BJ (cell line): ENCODE measurements at regions not wholly inside any gene's neighbourhood (a gene's known extent, or its start where the extent isn't known, plus 50 kb on each side); places are given as distances from the start of the nearest gene placed in this dataset.
"Not testable (repeated sequence)": the region's sequence is repeated elsewhere in the genome, so short reads cannot be mapped to it uniquely, and the experiment has no call there.

Experiments
- CTCF ChIA-PET: fragments of 350-600 bp; formaldehyde crosslinking; extraction: SDS; loops from one replicate; lab custom pipeline; 2021; ENCODE audit warnings: antibody characterized with exemption, inconsistent platforms; lab: Yijun Ruan, JAX
- POLR2A ChIA-PET: fragments of 300-600 bp; sonication (Branson Sonifier 250); formaldehyde crosslinking; extraction: SDS; loops from one replicate; lab custom pipeline; 2021; ENCODE audit warnings: antibody characterized with exemption; lab: Charles Lee
- DNase-seq: peaks from one replicate; pipeline ENCODE4 v3.0.0-alpha.2; 2011; ENCODE audit warnings: low read depth
- H3K27me3 ChIP-seq: 2 replicates; pipeline ENCODE4 v1.6.0; 2011; ENCODE audit warnings: low read length; ENCODE audit not compliant: control insufficient read depth, insufficient read depth
- H3K36me3 ChIP-seq: 2 replicates; pipeline ENCODE4 v1.5.1; 2011; ENCODE audit warnings: low read length; ENCODE audit not compliant: control insufficient read depth, insufficient read depth
- H3K4me3 ChIP-seq: 2 replicates; pipeline ENCODE4 v1.5.1; 2011; ENCODE audit warnings: low read depth, mild to moderate bottlenecking, control low read depth, low read length
- TF ChIP-seq, protein P1 (sequence below): IDR thresholded peaks from 2 replicates; pipeline ENCODE4 v1.5.1; 2011; ENCODE audit warnings: low read depth, mild to moderate bottlenecking, control low read depth, inconsistent platforms, low read length, moderate library complexity; ENCODE audit not compliant: insufficient read depth

DNA sequence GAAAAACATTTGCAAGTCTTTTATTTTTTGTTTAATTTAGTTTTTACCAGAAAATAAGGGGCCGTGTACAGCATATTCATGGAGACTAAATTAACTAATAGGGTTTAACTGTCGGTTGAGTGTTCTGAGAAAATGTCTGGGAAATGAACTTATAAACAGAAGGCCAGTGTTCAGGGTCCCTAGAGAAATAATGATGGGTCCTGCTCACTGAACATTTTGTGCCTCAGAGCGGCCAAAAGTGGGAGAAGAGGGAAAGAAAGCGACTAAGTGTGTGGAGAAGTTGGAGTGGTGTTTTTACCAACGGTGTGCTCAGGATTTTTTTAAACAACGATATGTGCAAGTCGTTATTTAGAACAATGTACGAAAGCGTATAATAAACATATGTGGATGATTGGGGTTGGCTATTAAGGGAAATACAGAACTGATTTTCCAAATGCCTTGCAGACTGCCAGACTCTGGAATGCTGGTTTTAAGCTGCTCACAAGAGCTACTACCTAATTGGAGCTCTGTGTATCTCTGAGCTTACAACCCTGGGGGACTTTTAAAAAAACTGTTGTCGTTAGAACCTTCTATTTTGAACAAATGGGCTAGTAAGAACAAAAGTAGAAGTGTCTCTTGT lies 166.7 kb downstream of the SLC38A4 start:
- ChIA-PET POLR2A (interaction anchor here (0.6 kb wide), 2 partner anchors 15 to 137 kb away, joined by 3 to 5 read pairs; no protein-coding TSS in a partner anchor), CTCF (interaction anchor here (0.8 to 1.5 kb wide), 3 partner anchors 8 to 33 kb away, joined by 3 read pairs; no protein-coding TSS in a partner anchor)
- Histone ChIP-seq H3K4me3 (no peak overlapping the region), H3K36me3 (no peaks in the 10 kb centered on the region), H3K27me3 (no peaks in the 10 kb centered on the region)
- TF ChIP-seq, protein P1, sequence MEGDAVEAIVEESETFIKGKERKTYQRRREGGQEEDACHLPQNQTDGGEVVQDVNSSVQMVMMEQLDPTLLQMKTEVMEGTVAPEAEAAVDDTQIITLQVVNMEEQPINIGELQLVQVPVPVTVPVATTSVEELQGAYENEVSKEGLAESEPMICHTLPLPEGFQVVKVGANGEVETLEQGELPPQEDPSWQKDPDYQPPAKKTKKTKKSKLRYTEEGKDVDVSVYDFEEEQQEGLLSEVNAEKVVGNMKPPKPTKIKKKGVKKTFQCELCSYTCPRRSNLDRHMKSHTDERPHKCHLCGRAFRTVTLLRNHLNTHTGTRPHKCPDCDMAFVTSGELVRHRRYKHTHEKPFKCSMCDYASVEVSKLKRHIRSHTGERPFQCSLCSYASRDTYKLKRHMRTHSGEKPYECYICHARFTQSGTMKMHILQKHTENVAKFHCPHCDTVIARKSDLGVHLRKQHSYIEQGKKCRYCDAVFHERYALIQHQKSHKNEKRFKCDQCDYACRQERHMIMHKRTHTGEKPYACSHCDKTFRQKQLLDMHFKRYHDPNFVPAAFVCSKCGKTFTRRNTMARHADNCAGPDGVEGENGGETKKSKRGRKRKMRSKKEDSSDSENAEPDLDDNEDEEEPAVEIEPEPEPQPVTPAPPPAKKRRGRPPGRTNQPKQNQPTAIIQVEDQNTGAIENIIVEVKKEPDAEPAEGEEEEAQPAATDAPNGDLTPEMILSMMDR: no peak
- no peak for DNase-seq

DNA sequence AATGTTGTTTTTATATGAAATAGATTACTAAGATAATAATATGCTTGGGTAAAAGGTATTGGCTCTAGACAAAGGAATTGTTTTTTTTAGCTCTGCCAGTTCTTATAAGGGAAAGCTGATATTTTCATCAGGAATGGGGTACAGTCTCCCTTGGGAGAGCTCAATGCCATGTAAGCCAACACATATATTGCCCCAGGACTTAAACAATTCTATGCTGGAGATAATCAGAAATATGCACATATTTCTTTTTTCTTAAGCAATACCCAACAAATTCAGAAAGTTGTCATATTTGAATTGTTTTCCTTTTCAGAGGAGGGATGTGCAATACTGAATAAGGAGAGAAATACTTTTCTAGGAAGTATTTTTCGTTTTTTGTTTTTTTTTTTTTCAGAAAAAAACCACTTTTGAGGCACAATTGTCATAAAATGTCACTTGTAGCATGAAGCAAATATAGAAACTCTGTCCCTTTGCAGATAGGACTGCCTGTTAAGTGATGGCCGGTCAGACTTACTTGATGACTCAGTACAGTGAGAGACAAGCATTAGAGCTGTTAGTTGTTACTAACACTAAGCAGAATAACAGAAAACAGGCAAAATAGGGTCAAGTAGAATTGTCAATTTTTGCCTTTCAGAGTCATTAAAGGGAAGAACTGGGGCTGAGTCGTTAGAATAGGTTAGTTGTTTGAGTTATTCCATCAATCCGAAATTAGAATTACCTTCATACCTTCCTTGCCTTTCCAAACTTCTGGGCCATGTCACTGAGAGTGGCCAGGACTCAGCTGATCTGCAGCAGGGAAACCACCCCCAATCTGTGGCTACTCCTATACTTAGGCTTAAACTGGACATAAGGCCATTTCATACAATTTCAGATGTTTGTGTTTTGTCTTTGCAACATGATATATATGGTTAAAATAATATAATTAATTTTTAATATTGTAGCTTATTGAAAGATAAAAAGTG lies 168.1 kb downstream of the SLC38A4 start:
- H3K4me3 ChIP-seq: no peak overlapping the region
- DNase-seq: no peak
- ChIA-PET POLR2A (interaction anchor here (0.6 to 0.7 kb wide), 3 partner anchors 177 to 300 kb away, joined by 3 to 4 read pairs (median 3); no protein-coding TSS in a partner anchor), CTCF (interaction anchor here (0.5 to 1.3 kb wide), 6 partner anchors 18 to 1351 kb away, joined by 3 read pairs; no protein-coding TSS in a partner anchor)
- TF ChIP-seq, protein P1: no peak
- no peaks in the 10 kb centered on the region for H3K27me3 ChIP-seq
- no peaks in the 10 kb centered on the region for H3K36me3 ChIP-seq

DNA sequence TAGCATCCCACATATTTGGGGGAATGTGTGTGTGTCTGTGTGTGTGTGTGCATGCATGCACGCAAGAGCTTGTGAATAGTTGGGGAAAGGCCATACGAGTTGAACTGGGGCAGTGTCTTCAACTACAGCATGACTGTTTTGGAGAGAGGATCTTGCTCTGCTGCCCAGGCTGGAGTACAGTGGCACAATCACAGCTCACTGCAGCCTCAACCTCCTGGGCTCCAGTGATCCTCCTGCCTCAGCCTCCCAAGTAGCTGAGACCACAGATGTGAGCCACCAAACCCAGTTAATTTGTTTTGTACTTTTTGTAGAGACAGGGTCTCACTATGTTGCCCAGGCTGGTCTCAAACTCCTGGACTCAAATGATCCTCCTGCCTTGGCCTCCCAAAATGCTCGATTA lies 169.8 kb downstream of the SLC38A4 start:
- DNase-seq, H3K4me3 ChIP-seq, H3K27me3 ChIP-seq, CTCF ChIA-PET, H3K36me3 ChIP-seq, POLR2A ChIA-PET: not testable (repeated sequence)

DNA sequence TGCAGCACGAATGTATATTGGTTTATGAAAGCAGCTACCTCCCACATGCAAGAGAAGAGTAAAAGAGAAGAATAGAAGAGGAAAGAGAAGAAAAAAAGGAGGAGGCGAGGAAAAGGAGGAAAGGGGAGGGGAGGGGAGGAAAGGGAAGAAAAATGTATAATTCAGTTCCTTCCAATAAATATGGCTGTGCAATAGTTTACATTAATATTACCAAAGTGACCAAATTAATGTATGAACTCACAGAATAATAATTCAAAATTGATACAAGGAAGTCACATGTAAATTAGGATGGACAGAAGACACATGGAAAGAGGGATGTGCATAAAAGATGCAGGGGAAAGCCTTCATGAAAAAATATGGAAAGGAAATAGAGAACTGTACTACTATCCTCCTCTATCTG lies 172.5 kb downstream of the SLC38A4 start:
- TF ChIP-seq, protein P1: no peak
- ChIA-PET CTCF (interaction anchor here (0.8 kb wide), 1 partner anchor 8 kb away, joined by 3 read pairs; no protein-coding TSS in a partner anchor), POLR2A (no interaction called here)
- Histone ChIP-seq H3K36me3 (no peaks in the 10 kb centered on the region), H3K4me3 (no peak overlapping the region), H3K27me3 (no peaks in the 10 kb centered on the region)
- no peak for DNase-seq

DNA sequence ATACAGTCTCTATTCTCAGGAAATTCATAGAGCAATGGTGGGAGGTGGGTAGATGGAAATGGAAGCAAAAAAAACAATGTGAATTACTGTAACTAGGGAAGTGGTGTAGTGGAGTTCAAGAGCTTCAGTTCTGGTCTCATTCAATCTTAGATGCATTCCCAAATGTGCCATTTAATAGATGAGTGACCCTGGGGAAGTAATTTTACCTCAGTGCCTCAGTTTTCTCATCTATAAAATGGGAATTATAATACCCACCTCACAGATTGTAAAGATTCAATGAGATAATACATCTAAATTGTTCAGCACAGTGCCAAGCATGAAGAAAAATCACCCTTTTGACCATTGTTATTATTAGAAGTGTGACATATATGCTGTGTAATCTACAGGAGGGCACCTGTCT lies 173.1 kb downstream of the SLC38A4 start:
- no peaks in the 10 kb centered on the region for H3K36me3 ChIP-seq
- TF ChIP-seq, protein P1: no peak
- no peaks in the 10 kb centered on the region for H3K27me3 ChIP-seq
- POLR2A ChIA-PET: no interaction called here
- DNase-seq: no peak
- H3K4me3 ChIP-seq: no peak overlapping the region
- CTCF ChIA-PET: interaction anchor here (0.8 kb wide), 1 partner anchor 9 kb away, joined by 3 read pairs; no protein-coding TSS in a partner anchor
